Endothelial cell of umbilical vein (primary cell): ENCODE measurements at regions not wholly inside any gene's neighbourhood (a gene's known extent, or its start where the extent isn't known, plus 50 kb on each side); places are given as distances from the start of the nearest gene placed in this dataset.

Experiments used
- BruUV-seq: library from RNA; stranded (reverse); fragments of 400-500 nt; replicated peaks from 2 replicates; lab custom pipeline; 2021; lab: Mats Ljungman, UMichigan
- CTCF ChIA-PET: fragments of 300-600, 350-600 bp; sonication (Branson Sonifier 250); formaldehyde crosslinking; loops from one replicate; lab custom pipeline; 2021; ENCODE audit warnings: antibody characterized with exemption, inconsistent platforms; lab: Charles Lee
- POLR2A ChIA-PET: fragments of 300-600, 350-600 bp; sonication (Branson Sonifier 250); formaldehyde crosslinking; loops from one replicate; lab custom pipeline; 2021; ENCODE audit warnings: antibody characterized with exemption, inconsistent platforms; lab: Charles Lee
- DNase-seq: peaks from one replicate; pipeline ENCODE4 v3.0.0-alpha.2; 2011; ENCODE audit warnings: low read depth, low spot score
- FAIRE-seq: peaks from 2 replicates; lab custom pipeline; 2011; peaks lifted over from hg19 to GRCh38; lab: Jason Lieb, UNC
- H2AFZ ChIP-seq: 2 replicates; pipeline ENCODE4 v1.6.0; 2012; ENCODE audit warnings: low read depth, low read length, control low read depth, inconsistent platforms
- H3K27ac ChIP-seq: 2 replicates; pipeline ENCODE4 v1.5.1; 2011; ENCODE audit warnings: low read depth, mild to moderate bottlenecking, control low read depth, low read length, moderate library complexity; ENCODE audit not compliant: insufficient read depth
- H3K27me3 ChIP-seq, 2 experiments: 2 replicates each; pipeline versions ENCODE4 v1.6.0 to v1.6.1; 2011; ENCODE audit warnings: low read length in 2 of 2, mixed read lengths in 1 of 2; ENCODE audit not compliant: control insufficient read depth in 2 of 2, insufficient read depth in 2 of 2
- H3K36me3 ChIP-seq, 2 experiments: 2 replicates in 1 of 2; 3 replicates in 1 of 2; pipeline ENCODE4 v1.5.1; 2011; ENCODE audit warnings: low read length in 2 of 2, mild to moderate bottlenecking in 1 of 2, moderate library complexity in 1 of 2; ENCODE audit not compliant: control insufficient read depth in 2 of 2, insufficient read depth in 2 of 2; ENCODE audit errors: extremely low read depth in 1 of 2
- H3K4me1 ChIP-seq: 3 replicates; pipeline ENCODE4 v1.5.1; 2011; ENCODE audit warnings: mild to moderate bottlenecking, low read length; ENCODE audit not compliant: control insufficient read depth, insufficient read depth; ENCODE audit errors: extremely low read depth
- H3K4me2 ChIP-seq: 2 replicates; pipeline ENCODE4 v1.6.1; 2011; ENCODE audit warnings: low read length, control low read depth, mixed read lengths; ENCODE audit not compliant: insufficient read depth
- H3K4me3 ChIP-seq, 3 experiments: fragments of 200-600 bp in 1 of 3; sonication (generic), shearing (Covaris generic) in 1 of 3; replicated peaks in 1 of 3; 2 replicates each; pipeline ENCODE4 v1.5.1; 2011 to 2016; ENCODE audit warnings: control low read depth in 3 of 3, low read length in 3 of 3, mild to moderate bottlenecking in 2 of 3, inconsistent platforms in 1 of 3, low read depth in 1 of 3, moderate library complexity in 1 of 3; ENCODE audit not compliant: insufficient read depth in 1 of 3
- H3K79me2 ChIP-seq: 2 replicates; pipeline ENCODE4 v1.6.0; 2012; ENCODE audit warnings: low read length, inconsistent platforms; ENCODE audit not compliant: control insufficient read depth, insufficient read depth
- H3K9ac ChIP-seq: replicated peaks from 2 replicates; pipeline ENCODE3; 2011; ENCODE audit warnings: low read length, control low read depth; ENCODE audit not compliant: insufficient read depth; ENCODE audit errors: extremely low read depth
- H3K9me1 ChIP-seq: replicated peaks from 3 replicates; pipeline ENCODE4 v1.6.0; 2011; ENCODE audit warnings: mild to moderate bottlenecking, low read length; ENCODE audit not compliant: control insufficient read depth, insufficient read depth; ENCODE audit errors: extremely low read depth
- H3K9me3 ChIP-seq: replicated peaks from 2 replicates; pipeline ENCODE4 v1.5.1; 2012; ENCODE audit warnings: low read length, inconsistent platforms; ENCODE audit not compliant: control insufficient read depth, insufficient read depth
- H4K20me1 ChIP-seq: replicated peaks from 2 replicates; pipeline ENCODE3; 2011; ENCODE audit warnings: mild to moderate bottlenecking, low read length; ENCODE audit not compliant: control insufficient read depth, insufficient read depth; ENCODE audit errors: extremely low read depth
- CTCF ChIP-seq, 2 donors: IDR thresholded peaks; 1 replicate in 1 of 2; 2 replicates in 1 of 2; pipeline ENCODE4 v1.5.1; 2011; ENCODE audit warnings: low read length in 2 of 2, mild to moderate bottlenecking in 2 of 2, moderate library complexity in 2 of 2, control low read depth in 1 of 2, inconsistent platforms in 1 of 2, low read depth in 1 of 2; ENCODE audit not compliant: insufficient read depth in 1 of 2; ENCODE audit errors: extremely low read depth in 1 of 2
- EZH2 ChIP-seq: IDR thresholded peaks from 2 replicates; pipeline ENCODE4 v1.6.1; 2012; ENCODE audit warnings: borderline replicate concordance, low read depth, mild to moderate bottlenecking, moderate library complexity, low read length, inconsistent platforms; ENCODE audit not compliant: severe bottlenecking
- FOS ChIP-seq: IDR thresholded peaks from 2 replicates; pipeline ENCODE4 v1.6.1; 2011; ENCODE audit warnings: mild to moderate bottlenecking, low read length, moderate library complexity, borderline replicate concordance; ENCODE audit not compliant: insufficient read depth
- GATA2 ChIP-seq: IDR thresholded peaks from 2 replicates; pipeline ENCODE4 v1.7.0; 2011; ENCODE audit warnings: low read depth, mild to moderate bottlenecking, moderate library complexity, mixed read lengths, low read length; ENCODE audit not compliant: insufficient read length, insufficient read depth
- JUN ChIP-seq: IDR thresholded peaks from 2 replicates; pipeline ENCODE4 v1.6.1; 2011; ENCODE audit warnings: borderline replicate concordance, low read depth; ENCODE audit not compliant: insufficient read length, insufficient read depth
- MAX ChIP-seq: IDR thresholded peaks from 2 replicates; pipeline ENCODE4 v1.6.1; 2011; ENCODE audit not compliant: insufficient read depth, insufficient read length
- MYC ChIP-seq: IDR thresholded peaks from one replicate; pipeline ENCODE4 v1.6.1; 2011; ENCODE audit warnings: mild to moderate bottlenecking, low read depth, low read length
- POLR2A ChIP-seq: IDR thresholded peaks from 2 replicates; pipeline ENCODE4 v1.6.1; 2012; ENCODE audit warnings: low read depth, mild to moderate bottlenecking, control low read depth, low read length
- POLR2AphosphoS5 ChIP-seq: IDR thresholded peaks from 2 replicates; pipeline ENCODE4 v1.6.1; 2012; ENCODE audit warnings: low read depth, mild to moderate bottlenecking, control low read depth, low read length, moderate library complexity; ENCODE audit not compliant: insufficient read depth
- dilution Hi-C: fragments of 300-500 bp; cut with MboI; formaldehyde crosslinking; loops from one replicate; pipeline ENCODE4 v1.15.0; 2019; ENCODE audit warnings: low sequenced_read_pairs; ENCODE audit not compliant: extremely low pct_ligation_motif_present
- intact Hi-C: fragments of 100-400 bp; cut with micrococcal nuclease; formaldehyde crosslinking; loops from one replicate; pipeline ENCODE4 v1.10.0; 2022

GRCh38 chr13:60721063-60721462, 324.0 kb downstream of the TDRD3 start:
- ChIA-PET POLR2A (no interaction called here), CTCF (no interaction called here)
- DNase-seq = no peak
- no TSS peak for BruUV-seq
- no peak overlapping the region for H2AFZ ChIP-seq
- dilution Hi-C loops = no loop called here
- no peak for TF ChIP-seq POLR2A
- no peak for TF ChIP-seq FOS
- no peak for TF ChIP-seq CTCF (IDR thresholded peaks at IDR 0.05; ENCODE audit: extremely low read depth in 1 of 2, insufficient read depth in 1 of 2, low read depth in 1 of 2, low read length in 2 of 2)
- no peak for TF ChIP-seq MAX
- TF ChIP-seq GATA2 = no peak
- TF ChIP-seq EZH2 = no peak
- no peak for TF ChIP-seq JUN
- no peak for TF ChIP-seq MYC
- no peak for TF ChIP-seq POLR2AphosphoS5
- H3K9me1 ChIP-seq = no peaks in the 10 kb centered on the region
- H3K27ac ChIP-seq = no peak overlapping the region
- no peaks in the 10 kb centered on the region for H3K4me1 ChIP-seq
- FAIRE-seq = no peak
- H3K9me3 ChIP-seq = no peaks in the 10 kb centered on the region
- H3K4me2 ChIP-seq = no peak overlapping the region
- no peaks in the 10 kb centered on the region for H4K20me1 ChIP-seq
- H3K27me3 ChIP-seq = no peaks in the 10 kb centered on the region
- no peaks in the 10 kb centered on the region for H3K36me3 ChIP-seq
- no peaks in the 10 kb centered on the region for H3K79me2 ChIP-seq
- H3K9ac ChIP-seq = no peak overlapping the region
- H3K4me3 ChIP-seq = no peak overlapping the region
- intact Hi-C loops = no loop called here
